ENCODE measurements at regions not wholly inside any gene's neighbourhood (a gene's known extent, or its start where the extent isn't known, plus 50 kb on each side); places are given as distances from the start of the nearest gene placed in this dataset.

GRCh38 chr15:60280259-60280658, 117.5 kb downstream of the ANXA2 start:
- no peak for TF ChIP-seq YY1 (IDR thresholded peaks at IDR 0.05; ENCODE audit: insufficient read depth, insufficient read length)
- no peak for TF ChIP-seq ZNF274 (IDR thresholded peaks at IDR 0.05; ENCODE audit: low read depth, low read length)
- TF ChIP-seq SUZ12 (IDR thresholded peaks at IDR 0.05; ENCODE audit: extremely low read depth, insufficient read depth, insufficient read length), result no peak
